ENCODE measurements at regions not wholly inside any gene's neighbourhood (a gene's known extent, or its start where the extent isn't known, plus 50 kb on each side); places are given as distances from the start of the nearest gene placed in this dataset.

DNA sequence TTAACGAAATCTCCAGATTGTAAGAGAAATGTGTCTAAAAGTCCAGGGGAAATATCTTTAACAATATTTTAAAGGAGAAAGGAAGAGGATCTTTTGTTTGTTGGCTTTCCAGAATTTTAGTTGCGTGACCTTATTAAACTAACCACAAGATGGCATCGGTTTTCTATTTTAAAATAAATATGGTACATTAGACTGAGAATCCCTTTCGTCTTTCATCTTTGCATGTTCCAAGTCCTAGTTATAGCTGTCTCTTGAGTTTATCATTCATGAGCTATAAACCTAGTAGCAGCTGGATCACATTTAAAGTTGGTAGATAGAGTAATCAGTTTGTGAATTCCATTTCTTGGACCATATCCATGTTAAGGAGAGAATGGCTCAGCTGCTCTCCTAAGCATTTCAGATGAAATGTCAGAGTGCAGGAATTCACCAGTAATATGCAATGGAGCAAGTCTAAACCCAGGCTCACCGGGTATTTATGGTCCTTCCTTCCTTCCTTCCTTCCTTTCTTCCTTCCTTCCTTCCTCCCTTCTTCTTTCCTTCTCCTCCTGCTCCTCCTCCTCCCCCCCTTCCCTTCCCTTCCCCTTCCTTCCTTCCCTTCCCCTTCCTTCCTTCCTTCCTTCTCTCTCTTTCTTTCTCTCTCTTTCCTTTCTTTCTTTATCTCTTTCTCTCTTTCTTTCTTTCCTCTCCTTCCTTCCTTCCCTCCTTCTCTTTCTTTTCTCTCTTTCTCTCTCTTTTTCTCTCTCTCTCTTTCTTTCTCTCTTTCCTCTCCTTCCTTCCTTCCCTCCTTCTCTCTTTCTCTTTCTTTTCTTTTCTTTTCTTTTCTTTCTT, 57.8 kb upstream of the RAB18 start:
- DNase-seq: no peak
- Histone ChIP-seq H3K27me3 (ENCODE audit: low read depth) (no peaks in the 10 kb centered on the region), H3K9me3 (replicated peaks) (no peaks in the 10 kb centered on the region), H3K4me3 (no peak overlapping the region), H3K36me3 (no peaks in the 10 kb centered on the region), H3K27ac (replicated peaks) (no peak overlapping the region), H3K4me1 (no peaks in the 10 kb centered on the region)
- intact Hi-C loops (cut with micrococcal nuclease): loop anchor here (5.0 kb wide), 1 partner anchor 796 kb away; no protein-coding TSS in a partner anchor
- TF ChIP-seq, protein P1, sequence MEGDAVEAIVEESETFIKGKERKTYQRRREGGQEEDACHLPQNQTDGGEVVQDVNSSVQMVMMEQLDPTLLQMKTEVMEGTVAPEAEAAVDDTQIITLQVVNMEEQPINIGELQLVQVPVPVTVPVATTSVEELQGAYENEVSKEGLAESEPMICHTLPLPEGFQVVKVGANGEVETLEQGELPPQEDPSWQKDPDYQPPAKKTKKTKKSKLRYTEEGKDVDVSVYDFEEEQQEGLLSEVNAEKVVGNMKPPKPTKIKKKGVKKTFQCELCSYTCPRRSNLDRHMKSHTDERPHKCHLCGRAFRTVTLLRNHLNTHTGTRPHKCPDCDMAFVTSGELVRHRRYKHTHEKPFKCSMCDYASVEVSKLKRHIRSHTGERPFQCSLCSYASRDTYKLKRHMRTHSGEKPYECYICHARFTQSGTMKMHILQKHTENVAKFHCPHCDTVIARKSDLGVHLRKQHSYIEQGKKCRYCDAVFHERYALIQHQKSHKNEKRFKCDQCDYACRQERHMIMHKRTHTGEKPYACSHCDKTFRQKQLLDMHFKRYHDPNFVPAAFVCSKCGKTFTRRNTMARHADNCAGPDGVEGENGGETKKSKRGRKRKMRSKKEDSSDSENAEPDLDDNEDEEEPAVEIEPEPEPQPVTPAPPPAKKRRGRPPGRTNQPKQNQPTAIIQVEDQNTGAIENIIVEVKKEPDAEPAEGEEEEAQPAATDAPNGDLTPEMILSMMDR (IDR thresholded peaks at IDR 0.05; ENCODE audit: borderline replicate concordance): peak; percentile 59

DNA sequence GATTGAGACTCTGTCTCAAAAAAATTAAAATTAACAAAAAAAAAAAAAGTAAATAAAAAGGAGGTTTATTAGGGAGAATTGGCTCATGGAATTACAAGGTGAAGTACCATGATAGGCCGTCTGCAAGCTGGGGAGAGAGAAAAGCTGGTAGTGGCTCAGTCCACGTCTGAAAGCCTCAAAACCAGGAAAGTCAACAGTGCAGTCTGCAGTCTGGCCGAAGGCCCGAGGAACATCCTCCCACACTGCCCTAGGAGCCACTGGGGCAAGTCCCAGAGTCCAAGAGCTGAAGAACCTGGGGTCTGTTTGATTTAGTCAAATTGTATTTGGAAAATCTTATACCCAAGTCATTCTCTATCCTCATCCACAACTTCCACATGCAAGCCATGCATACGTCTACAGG, 59.0 kb upstream of the RAB18 start:
- H3K4me1 ChIP-seq: no peaks in the 10 kb centered on the region
- H3K27me3 ChIP-seq (ENCODE audit: low read depth): no peaks in the 10 kb centered on the region
- no peaks in the 10 kb centered on the region for H3K9me3 ChIP-seq (replicated peaks)
- H3K27ac ChIP-seq (replicated peaks): no peak overlapping the region
- H3K4me3 ChIP-seq: no peak overlapping the region
- TF ChIP-seq, protein P1 (IDR thresholded peaks at IDR 0.05; ENCODE audit: borderline replicate concordance): no peak
- DNase-seq: no peak
- no peaks in the 10 kb centered on the region for H3K36me3 ChIP-seq
- intact Hi-C loops (cut with micrococcal nuclease): loop anchor here (5.0 kb wide), 1 partner anchor 797 kb away; no protein-coding TSS in a partner anchor

DNA sequence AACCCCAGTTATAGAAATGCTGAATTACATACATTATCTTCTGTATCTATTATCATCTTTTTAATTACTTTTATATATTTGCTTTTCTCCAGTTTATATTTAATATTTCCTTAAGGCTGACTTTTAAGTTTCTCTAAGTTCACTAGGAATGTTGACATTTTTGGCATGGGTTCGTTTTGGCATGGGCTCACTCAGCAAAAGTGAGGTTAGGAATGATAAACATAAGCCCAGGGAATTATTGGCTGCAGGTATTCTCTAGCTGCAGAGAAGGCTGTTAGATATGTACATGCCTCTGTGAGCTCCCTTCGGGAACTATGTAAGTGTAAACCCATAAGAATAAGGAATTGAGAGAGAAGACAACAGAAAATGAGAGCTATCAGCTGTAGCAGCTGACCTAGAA, 63.6 kb upstream of the RAB18 start:
- H3K36me3 ChIP-seq: no peaks in the 10 kb centered on the region
- intact Hi-C loops (cut with micrococcal nuclease): no loop called here
- TF ChIP-seq, protein P1 (IDR thresholded peaks at IDR 0.05; ENCODE audit: borderline replicate concordance): no peak

DNA sequence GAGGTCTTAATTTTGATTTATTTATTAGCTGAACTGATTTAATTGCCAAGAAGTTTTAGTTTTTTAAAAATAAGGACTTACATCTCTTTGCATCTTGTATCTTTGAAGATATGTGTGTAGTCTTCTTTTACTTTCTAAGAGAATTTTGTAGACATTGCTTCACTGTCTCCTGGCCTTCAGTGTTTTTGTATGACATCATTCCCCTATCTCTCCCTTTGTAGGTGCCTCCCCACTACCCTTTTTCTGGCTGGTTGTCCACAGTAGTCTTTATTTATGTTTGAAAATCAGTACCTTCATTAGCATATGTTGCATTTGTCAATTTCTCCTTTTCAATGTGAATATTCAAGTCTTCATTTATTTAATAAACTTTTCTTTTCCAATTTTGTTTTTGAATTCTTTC, 64.1 kb upstream of the RAB18 start:
- intact Hi-C loops (cut with micrococcal nuclease): no loop called here
- H3K4me3 ChIP-seq: no peak overlapping the region
- no peak overlapping the region for H3K27ac ChIP-seq (replicated peaks)
- H3K4me1 ChIP-seq: no peaks in the 10 kb centered on the region
- no peak for DNase-seq
- H3K36me3 ChIP-seq: no peaks in the 10 kb centered on the region
- H3K9me3 ChIP-seq (replicated peaks): no peaks in the 10 kb centered on the region
- TF ChIP-seq, protein P1 (IDR thresholded peaks at IDR 0.05; ENCODE audit: borderline replicate concordance): no peak
- H3K27me3 ChIP-seq (ENCODE audit: low read depth): peaks cover 14% of the 10 kb centered on the region

More for the DNA sequence above, 63.6 kb upstream of the RAB18 start:
- Histone ChIP-seq H3K27ac (replicated peaks) (no peak overlapping the region), H3K4me3 (no peak overlapping the region), H3K27me3 (ENCODE audit: low read depth) (peaks cover 13% of the 10 kb centered on the region), H3K9me3 (replicated peaks) (no peaks in the 10 kb centered on the region), H3K4me1 (no peaks in the 10 kb centered on the region)
- DNase-seq: no peak

DNA sequence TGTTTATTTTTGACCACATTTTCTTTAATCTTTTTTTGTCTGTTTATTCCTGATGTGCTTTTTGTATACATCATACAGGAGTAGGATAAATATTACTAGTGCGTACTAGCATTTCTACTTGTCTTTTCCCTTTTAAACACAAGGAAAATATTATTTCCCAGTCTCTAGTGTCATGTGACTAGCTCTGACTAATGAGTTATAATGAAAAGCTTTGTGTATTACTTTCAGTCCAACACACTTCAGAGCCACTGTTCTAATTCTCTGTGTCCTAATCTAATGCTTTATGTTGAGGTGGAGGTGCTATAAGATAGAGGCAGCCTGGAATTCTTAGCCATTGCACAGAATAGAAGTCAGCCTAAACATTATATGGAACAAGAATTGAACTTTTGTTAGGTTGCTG, 65.0 kb upstream of the RAB18 start:
- TF ChIP-seq, protein P1 (IDR thresholded peaks at IDR 0.05; ENCODE audit: borderline replicate concordance): no peak
- no peak for DNase-seq
- no peak overlapping the region for H3K4me3 ChIP-seq
- no peaks in the 10 kb centered on the region for H3K4me1 ChIP-seq
- no peaks in the 10 kb centered on the region for H3K9me3 ChIP-seq (replicated peaks)
- no peak overlapping the region for H3K27ac ChIP-seq (replicated peaks)
- no peaks in the 10 kb centered on the region for H3K36me3 ChIP-seq
- intact Hi-C loops (cut with micrococcal nuclease): no loop called here
- H3K27me3 ChIP-seq (ENCODE audit: low read depth): peaks cover 14% of the 10 kb centered on the region

All from left ventricle myocardium inferior (tissue), 1 donor.